ENCODE measurements at regions not wholly inside any gene's neighbourhood (a gene's known extent, or its start where the extent isn't known, plus 50 kb on each side); places are given as distances from the start of the nearest gene placed in this dataset.

DNA sequence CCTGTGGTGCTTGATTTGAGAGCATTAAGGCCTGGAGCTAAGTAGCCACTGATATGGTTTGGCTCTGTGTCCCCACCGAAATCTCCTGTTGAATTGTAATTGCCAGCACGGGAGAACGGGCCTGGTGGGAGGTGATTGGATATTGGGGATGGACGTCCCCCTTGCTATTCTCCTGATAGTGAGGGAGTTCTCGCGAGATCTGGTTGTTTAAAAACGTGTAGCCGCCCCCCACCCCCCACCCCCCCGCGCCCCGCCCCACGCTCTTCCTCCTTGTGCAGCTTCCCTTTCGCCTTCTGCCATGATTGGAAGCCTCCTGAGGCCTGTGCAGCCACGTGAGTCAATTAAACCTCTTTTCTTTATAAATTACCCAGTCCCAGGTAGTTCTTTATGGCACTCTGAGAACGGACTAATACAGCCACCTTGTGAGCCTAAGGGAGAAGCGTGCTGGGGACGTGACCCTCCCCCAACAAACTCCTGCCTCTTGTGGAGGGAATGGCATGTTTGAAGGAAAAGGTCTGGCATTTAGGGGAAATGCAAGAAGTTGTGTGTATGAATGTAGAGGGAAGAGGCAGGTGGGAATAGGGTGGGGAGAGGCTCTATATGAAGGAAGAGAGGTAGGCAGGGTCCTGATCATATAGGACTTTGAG lies 118.0 kb upstream of the KMT2C start:
- TF ChIP-seq POLR2A (IDR thresholded peaks at IDR 0.05): no peak
- TF ChIP-seq, protein P1, sequence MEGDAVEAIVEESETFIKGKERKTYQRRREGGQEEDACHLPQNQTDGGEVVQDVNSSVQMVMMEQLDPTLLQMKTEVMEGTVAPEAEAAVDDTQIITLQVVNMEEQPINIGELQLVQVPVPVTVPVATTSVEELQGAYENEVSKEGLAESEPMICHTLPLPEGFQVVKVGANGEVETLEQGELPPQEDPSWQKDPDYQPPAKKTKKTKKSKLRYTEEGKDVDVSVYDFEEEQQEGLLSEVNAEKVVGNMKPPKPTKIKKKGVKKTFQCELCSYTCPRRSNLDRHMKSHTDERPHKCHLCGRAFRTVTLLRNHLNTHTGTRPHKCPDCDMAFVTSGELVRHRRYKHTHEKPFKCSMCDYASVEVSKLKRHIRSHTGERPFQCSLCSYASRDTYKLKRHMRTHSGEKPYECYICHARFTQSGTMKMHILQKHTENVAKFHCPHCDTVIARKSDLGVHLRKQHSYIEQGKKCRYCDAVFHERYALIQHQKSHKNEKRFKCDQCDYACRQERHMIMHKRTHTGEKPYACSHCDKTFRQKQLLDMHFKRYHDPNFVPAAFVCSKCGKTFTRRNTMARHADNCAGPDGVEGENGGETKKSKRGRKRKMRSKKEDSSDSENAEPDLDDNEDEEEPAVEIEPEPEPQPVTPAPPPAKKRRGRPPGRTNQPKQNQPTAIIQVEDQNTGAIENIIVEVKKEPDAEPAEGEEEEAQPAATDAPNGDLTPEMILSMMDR (IDR thresholded peaks at IDR 0.05): no peak

All from right lobe of liver (tissue), 4 donors.